Osteoblast (primary cell): ENCODE measurements at regions not wholly inside any gene's neighbourhood (a gene's known extent, or its start where the extent isn't known, plus 50 kb on each side); places are given as distances from the start of the nearest gene placed in this dataset.

Experiments
- DNase-seq: peaks from one replicate; pipeline ENCODE4 v3.0.0; 2011; ENCODE audit warnings: low spot score, mixed read lengths; ENCODE audit not compliant: insufficient read length; ENCODE audit errors: missing footprints
- H2AFZ ChIP-seq: 2 replicates; pipeline ENCODE4 v1.6.0; 2011; ENCODE audit warnings: mild to moderate bottlenecking, low read length
- H3K27ac ChIP-seq: 2 replicates; pipeline ENCODE4 v1.5.1; 2011; ENCODE audit warnings: mild to moderate bottlenecking, low read depth, low read length, moderate library complexity
- H3K27me3 ChIP-seq: 2 replicates; pipeline ENCODE4 v1.6.0; 2012; ENCODE audit warnings: mild to moderate bottlenecking, control low read depth, inconsistent platforms, low read length, moderate library complexity; ENCODE audit not compliant: insufficient read depth
- H3K36me3 ChIP-seq: 2 replicates; pipeline ENCODE4 v1.5.1; 2011; ENCODE audit warnings: mild to moderate bottlenecking, low read length, control low read depth, moderate library complexity; ENCODE audit not compliant: insufficient read depth
- H3K4me1 ChIP-seq: 2 replicates; pipeline ENCODE4 v1.5.1; 2011; ENCODE audit warnings: mild to moderate bottlenecking, low read length, control low read depth, moderate library complexity; ENCODE audit not compliant: insufficient read depth
- H3K4me2 ChIP-seq: 2 replicates; pipeline ENCODE4 v1.6.0; 2011; ENCODE audit warnings: mild to moderate bottlenecking, low read length; ENCODE audit not compliant: insufficient read depth
- H3K4me3 ChIP-seq: fragments of 200-600 bp; sonication (generic); 3 replicates; pipeline ENCODE4 v1.5.1; 2012; ENCODE audit warnings: mild to moderate bottlenecking, low read length, inconsistent platforms; ENCODE audit not compliant: insufficient read depth
- H3K79me2 ChIP-seq: 2 replicates; pipeline ENCODE4 v1.6.0; 2012; ENCODE audit warnings: mild to moderate bottlenecking, low read length, control low read depth, inconsistent platforms; ENCODE audit not compliant: insufficient read depth
- H3K9me3 ChIP-seq: 2 replicates; pipeline ENCODE4 v1.5.1; 2011; ENCODE audit warnings: low read depth, low read length, control low read depth
- H4K20me1 ChIP-seq: 2 replicates; pipeline ENCODE4 v1.6.0; 2012; ENCODE audit warnings: mild to moderate bottlenecking, low read length, control low read depth; ENCODE audit not compliant: insufficient read depth
- TF ChIP-seq, protein P1 (sequence below): IDR thresholded peaks from 2 replicates; pipeline ENCODE4 v1.5.1; 2011; ENCODE audit warnings: mild to moderate bottlenecking, low read depth, low read length, moderate library complexity; ENCODE audit errors: extremely low read depth

DNA sequence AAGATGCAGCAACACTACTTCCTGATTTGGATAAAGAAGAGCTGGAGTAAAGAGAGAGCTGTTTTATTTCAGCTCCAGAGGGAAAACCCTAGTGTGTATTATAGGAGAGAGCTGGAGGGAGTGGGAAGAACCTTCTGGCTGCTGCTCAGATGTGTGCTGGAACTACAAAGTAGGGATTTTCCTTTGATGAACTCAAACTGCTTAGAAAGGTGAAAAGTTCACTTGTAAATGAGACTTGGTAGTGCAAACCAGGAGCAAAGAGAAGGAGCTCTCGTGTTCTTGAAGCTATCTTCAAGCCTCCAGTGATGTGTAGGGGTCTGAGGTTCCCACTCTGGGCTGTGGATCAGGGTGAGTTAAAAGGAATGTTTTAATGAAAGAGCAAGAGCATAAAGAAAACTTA is 110.4 kb downstream of the EDEM1 start:
- Histone ChIP-seq H3K4me3 (no peak overlapping the region), H3K27me3 (no peaks in the 10 kb centered on the region), H3K36me3 (no peaks in the 10 kb centered on the region), H4K20me1 (no peaks in the 10 kb centered on the region), H3K4me2 (no peak overlapping the region), H3K79me2 (no peaks in the 10 kb centered on the region), H3K9me3 (no peaks in the 10 kb centered on the region), H3K4me1 (peaks cover 3% of the 10 kb centered on the region), H2AFZ (no peak overlapping the region), H3K27ac (no peak overlapping the region)
- TF ChIP-seq, protein P1, sequence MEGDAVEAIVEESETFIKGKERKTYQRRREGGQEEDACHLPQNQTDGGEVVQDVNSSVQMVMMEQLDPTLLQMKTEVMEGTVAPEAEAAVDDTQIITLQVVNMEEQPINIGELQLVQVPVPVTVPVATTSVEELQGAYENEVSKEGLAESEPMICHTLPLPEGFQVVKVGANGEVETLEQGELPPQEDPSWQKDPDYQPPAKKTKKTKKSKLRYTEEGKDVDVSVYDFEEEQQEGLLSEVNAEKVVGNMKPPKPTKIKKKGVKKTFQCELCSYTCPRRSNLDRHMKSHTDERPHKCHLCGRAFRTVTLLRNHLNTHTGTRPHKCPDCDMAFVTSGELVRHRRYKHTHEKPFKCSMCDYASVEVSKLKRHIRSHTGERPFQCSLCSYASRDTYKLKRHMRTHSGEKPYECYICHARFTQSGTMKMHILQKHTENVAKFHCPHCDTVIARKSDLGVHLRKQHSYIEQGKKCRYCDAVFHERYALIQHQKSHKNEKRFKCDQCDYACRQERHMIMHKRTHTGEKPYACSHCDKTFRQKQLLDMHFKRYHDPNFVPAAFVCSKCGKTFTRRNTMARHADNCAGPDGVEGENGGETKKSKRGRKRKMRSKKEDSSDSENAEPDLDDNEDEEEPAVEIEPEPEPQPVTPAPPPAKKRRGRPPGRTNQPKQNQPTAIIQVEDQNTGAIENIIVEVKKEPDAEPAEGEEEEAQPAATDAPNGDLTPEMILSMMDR = no peak
- DNase-seq = no peak

DNA sequence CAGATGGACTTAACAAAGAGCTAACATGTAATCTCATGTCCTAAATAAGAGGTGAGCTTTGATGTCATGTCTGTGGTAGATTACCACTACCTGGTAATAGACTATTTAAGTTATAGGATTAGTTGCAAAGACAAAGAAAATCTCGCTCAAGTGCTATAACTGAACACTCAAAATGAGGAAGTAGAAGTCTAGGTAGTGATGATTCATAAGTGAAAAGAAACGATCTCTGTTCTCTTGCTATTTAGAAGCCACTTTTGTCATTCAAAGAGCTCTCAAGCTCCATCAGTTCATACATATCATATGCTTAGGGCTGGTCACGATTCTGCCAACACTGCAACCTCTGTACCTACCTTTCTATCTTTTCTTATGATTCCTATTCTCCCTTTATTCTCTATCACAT is 110.9 kb downstream of the EDEM1 start:
- no peaks in the 10 kb centered on the region for H4K20me1 ChIP-seq
- no peaks in the 10 kb centered on the region for H3K9me3 ChIP-seq
- no peak for DNase-seq
- H3K4me3 ChIP-seq = no peak overlapping the region
- H2AFZ ChIP-seq = no peak overlapping the region
- TF ChIP-seq, protein P1 = no peak
- peaks cover 3% of the 10 kb centered on the region for H3K4me1 ChIP-seq
- no peaks in the 10 kb centered on the region for H3K27me3 ChIP-seq
- no peaks in the 10 kb centered on the region for H3K79me2 ChIP-seq
- no peak overlapping the region for H3K27ac ChIP-seq
- no peak overlapping the region for H3K4me2 ChIP-seq
- no peaks in the 10 kb centered on the region for H3K36me3 ChIP-seq

DNA sequence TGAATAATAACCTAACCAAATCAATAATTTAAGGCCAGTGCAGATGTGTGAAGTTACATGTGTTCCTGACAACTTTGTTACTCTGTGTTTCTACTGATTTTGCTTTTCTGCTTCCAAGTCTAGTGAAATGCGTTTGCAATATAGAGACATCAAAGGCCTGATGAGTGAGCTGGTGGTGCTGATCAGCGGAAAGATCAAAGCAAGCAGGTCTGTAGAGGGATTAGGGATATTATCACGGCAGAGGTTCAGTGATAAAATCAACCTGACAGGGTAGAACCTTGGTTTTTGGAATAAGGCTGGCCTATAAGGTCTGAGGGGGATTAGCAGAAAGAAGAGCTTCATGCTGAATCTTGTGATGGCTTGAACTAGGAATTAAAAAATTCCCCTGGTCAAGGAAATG is 111.7 kb downstream of the EDEM1 start:
- H3K36me3 ChIP-seq = no peaks in the 10 kb centered on the region
- no peak overlapping the region for H2AFZ ChIP-seq
- TF ChIP-seq, protein P1 = no peak
- DNase-seq = no peak
- H3K9me3 ChIP-seq = no peaks in the 10 kb centered on the region
- H3K4me2 ChIP-seq = no peak overlapping the region
- H3K27ac ChIP-seq = no peak overlapping the region
- no peaks in the 10 kb centered on the region for H4K20me1 ChIP-seq
- H3K4me1 ChIP-seq = no peaks in the 10 kb centered on the region
- H3K27me3 ChIP-seq = no peaks in the 10 kb centered on the region
- H3K4me3 ChIP-seq = no peak overlapping the region
- H3K79me2 ChIP-seq = no peaks in the 10 kb centered on the region

DNA sequence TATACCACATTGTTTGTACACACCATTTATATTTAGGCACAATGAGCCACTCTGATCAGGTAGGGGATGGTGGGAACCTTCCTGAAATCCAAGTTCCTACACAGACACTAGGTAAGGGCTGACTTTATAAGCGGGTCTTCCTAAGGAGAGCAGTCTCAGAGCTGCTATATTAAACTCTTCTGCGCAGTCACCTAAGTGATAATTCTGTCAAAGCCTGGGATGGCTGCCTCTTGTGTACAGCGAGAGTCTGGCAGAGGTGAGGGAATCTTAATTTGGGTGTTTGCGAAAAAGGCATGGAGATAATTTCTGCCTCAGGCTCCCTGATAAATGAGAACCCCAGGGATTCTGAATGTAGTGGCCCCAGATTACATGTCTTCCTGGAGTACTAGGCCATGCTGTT is 113.1 kb downstream of the EDEM1 start:
- Histone ChIP-seq H3K27ac (no peak overlapping the region), H3K27me3 (no peaks in the 10 kb centered on the region), H3K4me2 (no peak overlapping the region), H3K4me3 (no peak overlapping the region), H3K4me1 (no peaks in the 10 kb centered on the region), H3K36me3 (no peaks in the 10 kb centered on the region), H2AFZ (no peak overlapping the region), H3K79me2 (no peaks in the 10 kb centered on the region), H4K20me1 (no peaks in the 10 kb centered on the region), H3K9me3 (no peaks in the 10 kb centered on the region)
- TF ChIP-seq, protein P1 = no peak
- DNase-seq = no peak
